H9 (cell line): ENCODE measurements at regions not wholly inside any gene's neighbourhood (a gene's known extent, or its start where the extent isn't known, plus 50 kb on each side); places are given as distances from the start of the nearest gene placed in this dataset.

Experiments used
- DNase-seq: peaks from one replicate; pipeline ENCODE4 v3.0.0-alpha.2; 2017
- H2AFZ ChIP-seq: one replicate; pipeline ENCODE4 v1.6.1; 2013; ENCODE audit warnings: mild to moderate bottlenecking, low read length, control low read depth, moderate library complexity
- H2AK5ac ChIP-seq: 2 replicates; pipeline ENCODE4 v1.6.1; 2013; ENCODE audit warnings: low read length, control low read depth, mixed read lengths; ENCODE audit not compliant: insufficient read length
- H2BK120ac ChIP-seq: one replicate; pipeline ENCODE4 v1.6.1; 2013; ENCODE audit warnings: low read depth, mild to moderate bottlenecking, low read length, control low read depth, inconsistent platforms; ENCODE audit not compliant: poor library complexity, severe bottlenecking
- H2BK12ac ChIP-seq: 2 replicates; pipeline ENCODE4 v1.6.1; 2013; ENCODE audit warnings: low read length, control low read depth, mixed read lengths, low read depth; ENCODE audit not compliant: insufficient read length
- H2BK15ac ChIP-seq: 2 replicates; pipeline ENCODE4 v1.6.1; 2013; ENCODE audit warnings: low read depth, low read length, control low read depth
- H2BK20ac ChIP-seq: one replicate; pipeline ENCODE4 v1.6.1; 2013; ENCODE audit warnings: low read depth, mild to moderate bottlenecking, low read length, control low read depth, inconsistent platforms; ENCODE audit not compliant: poor library complexity, severe bottlenecking
- H2BK5ac ChIP-seq: 2 replicates; pipeline ENCODE4 v1.6.1; 2013; ENCODE audit warnings: low read length, control low read depth, mixed read lengths; ENCODE audit not compliant: insufficient read length
- H3K14ac ChIP-seq: 2 replicates; pipeline ENCODE4 v1.6.1; 2013; ENCODE audit warnings: low read length, control low read depth; ENCODE audit not compliant: insufficient read depth
- H3K18ac ChIP-seq: 2 replicates; pipeline ENCODE4 v1.6.1; 2013; ENCODE audit warnings: low read depth, mild to moderate bottlenecking, mixed read lengths, low read length, control low read depth; ENCODE audit not compliant: insufficient read length
- H3K23ac ChIP-seq: 2 replicates; pipeline ENCODE4 v1.6.1; 2013; ENCODE audit warnings: low read length, control low read depth, mixed read lengths, low read depth; ENCODE audit not compliant: insufficient read length
- H3K23me2 ChIP-seq: 2 replicates; pipeline ENCODE4 v1.6.1; 2013; ENCODE audit warnings: low read depth, mild to moderate bottlenecking, mixed read lengths, low read length, control low read depth; ENCODE audit not compliant: insufficient read length, poor library complexity, severe bottlenecking
- H3K27ac ChIP-seq: 2 replicates; pipeline ENCODE4 v1.5.1; 2013; ENCODE audit warnings: low read length, control low read depth, mixed read lengths, low read depth; ENCODE audit not compliant: insufficient read length
- H3K27me3 ChIP-seq: 2 replicates; pipeline ENCODE4 v1.6.1; 2013; ENCODE audit warnings: low read length, control low read depth, inconsistent platforms; ENCODE audit not compliant: insufficient read depth
- H3K4ac ChIP-seq: 2 replicates; pipeline ENCODE4 v1.6.1; 2013; ENCODE audit warnings: low read depth, mild to moderate bottlenecking, control low read depth, inconsistent platforms, low read length, moderate library complexity
- H3K4me1 ChIP-seq: 2 replicates; pipeline ENCODE4 v1.6.1; 2013; ENCODE audit warnings: low read length, control low read depth, inconsistent platforms; ENCODE audit not compliant: insufficient read depth
- H3K4me2 ChIP-seq: 2 replicates; pipeline ENCODE4 v1.6.1; 2013; ENCODE audit warnings: low read length, control low read depth, mixed read lengths; ENCODE audit not compliant: insufficient read length, insufficient read depth
- H3K56ac ChIP-seq: 2 replicates; pipeline ENCODE4 v1.6.1; 2013; ENCODE audit warnings: low read depth, mild to moderate bottlenecking, mixed read lengths, low read length, control low read depth; ENCODE audit not compliant: insufficient read length
- H3K79me1 ChIP-seq: 2 replicates; pipeline ENCODE4 v1.6.1; 2013; ENCODE audit warnings: low read depth, mild to moderate bottlenecking, moderate library complexity, low read length, control low read depth, inconsistent platforms; ENCODE audit not compliant: insufficient read depth, poor library complexity, severe bottlenecking
- H3K79me2 ChIP-seq: 2 replicates; pipeline ENCODE4 v1.6.1; 2013; ENCODE audit warnings: low read length, control low read depth, inconsistent platforms; ENCODE audit not compliant: insufficient read depth
- H3K9ac ChIP-seq: 2 replicates; pipeline ENCODE4 v1.6.1; 2013; ENCODE audit warnings: low read length, control low read depth, mixed read lengths; ENCODE audit not compliant: insufficient read length; ENCODE audit errors: extremely low read depth
- H3K9me3 ChIP-seq: one replicate; pipeline ENCODE4 v1.6.1; 2013; ENCODE audit warnings: low read depth, low read length, inconsistent platforms; ENCODE audit not compliant: control insufficient read depth
- H3T11ph ChIP-seq: one replicate; pipeline ENCODE4 v1.6.1; 2013; ENCODE audit warnings: mild to moderate bottlenecking, low read length, control low read depth, inconsistent platforms
- H4K20me1 ChIP-seq: one replicate; pipeline ENCODE4 v1.6.1; 2013; ENCODE audit not compliant: control insufficient read depth, insufficient read length, insufficient read depth
- H4K5ac ChIP-seq: 2 replicates; pipeline ENCODE4 v1.6.1; 2013; ENCODE audit warnings: low read depth, mild to moderate bottlenecking, mixed read lengths, low read length, control low read depth; ENCODE audit not compliant: insufficient read length
- H4K8ac ChIP-seq: replicated peaks from 2 replicates; pipeline ENCODE4 v1.6.1; 2013; ENCODE audit warnings: low read length, control low read depth, mixed read lengths, low read depth; ENCODE audit not compliant: insufficient read length
- H4K91ac ChIP-seq: 2 replicates; pipeline ENCODE4 v1.6.1; 2013; ENCODE audit warnings: low read depth, mild to moderate bottlenecking, moderate library complexity, mixed read lengths, low read length, control low read depth; ENCODE audit not compliant: insufficient read length
- H3K27ac Mint-ChIP-seq, 3 experiments: 2 replicates in 2 of 3; 3 replicates in 1 of 3; pipeline ENCODE4 v1.8.0; 2020 to 2021; ENCODE audit warnings: mixed read lengths in 3 of 3, mild to moderate bottlenecking in 1 of 3, moderate library complexity in 1 of 3
- H3K27me3 Mint-ChIP-seq: 2 replicates; pipeline ENCODE4 v1.8.0; 2021; ENCODE audit warnings: low read depth, mild to moderate bottlenecking, moderate library complexity, mixed read lengths
- H3K36me3 Mint-ChIP-seq, 3 experiments: 2 replicates in 2 of 3; 3 replicates in 1 of 3; pipeline ENCODE4 v1.8.0; 2020 to 2021; ENCODE audit warnings: low read depth in 3 of 3, mixed read lengths in 3 of 3; ENCODE audit not compliant: insufficient read depth in 1 of 3
- H3K4me1 Mint-ChIP-seq, 2 experiments: 2 replicates each; pipeline ENCODE4 v1.8.0; 2020; ENCODE audit warnings: mixed read lengths in 2 of 2
- H3K4me3 Mint-ChIP-seq, 2 experiments: 2 replicates in 1 of 2; 3 replicates in 1 of 2; pipeline ENCODE4 v1.8.0; 2020 to 2021; ENCODE audit warnings: mild to moderate bottlenecking in 2 of 2, mixed read lengths in 2 of 2, moderate library complexity in 1 of 2
- H3K9me3 Mint-ChIP-seq, 2 experiments: 2 replicates in 1 of 2; 3 replicates in 1 of 2; pipeline ENCODE4 v1.8.0; 2020; ENCODE audit warnings: mild to moderate bottlenecking in 2 of 2, mixed read lengths in 2 of 2, moderate library complexity in 1 of 2
- CTCF ChIP-seq: fragments of 200-600 bp; sonication (generic); conservative IDR thresholded peaks from 3 replicates; pipeline ENCODE4 v1.8.0; 2021; ENCODE audit warnings: antibody characterized with exemption, mild to moderate bottlenecking
- WGBS: extraction: QIAGEN DNeasy Blood & Tissue Kit; methylation state at CpG from one replicate; pipeline ENCODE4 v1.1.7; 2013; ENCODE audit warnings: missing lambda C conversion rate, low lambda C conversion rate, mixed read lengths; ENCODE audit not compliant: insufficient read length; ENCODE audit errors: extremely low coverage; 5-methylcytosine and 5-hydroxymethylcytosine counted together

GRCh38 chr3:106327696-106328025 lies 458.8 kb upstream of the CBLB start:
- no peak for TF ChIP-seq CTCF
- Histone ChIP-seq H3K18ac (no peak overlapping the region), H3K56ac (no peak overlapping the region), H2BK20ac (no peak overlapping the region), H3K79me2 (no peaks in the 10 kb centered on the region), H3K27ac (no peak overlapping the region), H4K5ac (no peak overlapping the region), H2BK5ac (no peak overlapping the region), H3K27me3 (no peaks in the 10 kb centered on the region), H3K4me1 (no peaks in the 10 kb centered on the region), H2AFZ (no peak overlapping the region), H2BK120ac (no peak overlapping the region), H3K9ac (no peak overlapping the region), H3K23me2 (no peaks in the 10 kb centered on the region), H4K20me1 (no peaks in the 10 kb centered on the region), H3K4ac (no peak overlapping the region), H4K91ac (no peak overlapping the region), H3K4me2 (no peak overlapping the region), H3K9me3 (no peaks in the 10 kb centered on the region), H3K79me1 (no peaks in the 10 kb centered on the region), H3K14ac (no peak overlapping the region), H3K23ac (no peak overlapping the region), H2BK15ac (no peak overlapping the region), H3T11ph (no peak overlapping the region), H2AK5ac (no peak overlapping the region), H2BK12ac (no peak overlapping the region), H4K8ac (no peak overlapping the region)
- Mint-ChIP-seq H3K4me3 (no peak overlapping the region), H3K27ac (no peak overlapping the region), H3K36me3 (peaks cover 4 to 20% (median 13%) of the 10 kb centered on the region in 3 experiments; a peak in 6 of 7 replicates), H3K4me1 (peaks cover 21 to 25% of the 10 kb centered on the region in 2 experiments), H3K9me3 (peaks cover 16 to 21% of the 10 kb centered on the region in 2 experiments; a peak in 4 of 5 replicates), H3K27me3 (no peaks in the 10 kb centered on the region)
- no peak for DNase-seq
- no CpG with 5 or more reads among the region's 1 CpG for WGBS
